K562 (cell line): ENCODE measurements at regions not wholly inside any gene's neighbourhood (a gene's known extent, or its start where the extent isn't known, plus 50 kb on each side); places are given as distances from the start of the nearest gene placed in this dataset.
A peak's percentile ranks its signal among the peaks of the same experiment; 100 is the strongest.

Source experiments
- ATAC-seq: fragments of 200-7000 bp; cut with Tn5 transposase; 3 replicates; pipeline ENCODE4 v1.9.1; 2020; ENCODE audit warnings: moderate library complexity
- BruUV-seq: library from RNA; stranded (reverse); fragments of 400-500 nt; replicated peaks from 2 replicates; lab custom pipeline; 2021; lab: Mats Ljungman, UMichigan
- CTCF ChIA-PET: fragments of 300-600 bp; formaldehyde crosslinking; extraction: SDS; loops from one replicate; lab custom pipeline; 2021; ENCODE audit warnings: low intra/inter-chr PET ratio; lab: Yijun Ruan, JAX
- POLR2A ChIA-PET: fragments of 300-600, 350-650 bp; sonication (Branson Sonifier 250); formaldehyde crosslinking; extraction: SDS; loops from one replicate; lab custom pipeline; 2021; ENCODE audit warnings: antibody characterized with exemption, inconsistent platforms; lab: Yijun Ruan, JAX
- DNase-seq, 4 experiments: peaks; one replicate each; pipeline versions ENCODE4 v3.0.0 to v3.0.0-alpha.2; 2011 to 2018; ENCODE audit warnings: low spot score in 3 of 4, mixed read lengths in 3 of 4; ENCODE audit errors: extremely low read depth in 1 of 4
- FAIRE-seq: peaks from 2 replicates; lab custom pipeline; 2011; peaks lifted over from hg19 to GRCh38; lab: Jason Lieb, UNC
- H2AFZ ChIP-seq: 2 replicates; pipeline ENCODE4 v1.6.0; 2011; ENCODE audit warnings: low read depth, low read length, control low read depth, inconsistent platforms
- H3K27ac ChIP-seq: fragments of 200-600 bp; 3 replicates; pipeline ENCODE4 v1.8.0; 2011; ENCODE audit warnings: low read depth, mild to moderate bottlenecking, control low read depth, inconsistent platforms, low read length, moderate library complexity, mixed read lengths; ENCODE audit errors: extremely low read depth
- H3K27me3 ChIP-seq, 2 experiments: fragments of 300-600 bp in 1 of 2; 2 replicates in 1 of 2; 3 replicates in 1 of 2; pipeline versions ENCODE4 v1.6.0 to v1.8.0; 2011; ENCODE audit warnings: inconsistent platforms in 2 of 2, low read length in 2 of 2, mild to moderate bottlenecking in 1 of 2, mixed read lengths in 1 of 2, moderate library complexity in 1 of 2; ENCODE audit not compliant: control insufficient read depth in 2 of 2, insufficient read depth in 2 of 2
- H3K36me3 ChIP-seq: fragments of 300-600 bp; 3 replicates; pipeline ENCODE4 v1.8.0; 2011; ENCODE audit warnings: mild to moderate bottlenecking, low read length, inconsistent platforms; ENCODE audit not compliant: control insufficient read depth, insufficient read depth
- H3K4me1 ChIP-seq, 2 experiments: fragments of 200-600 bp in 1 of 2; replicated peaks in 1 of 2; 2 replicates in 1 of 2; 3 replicates in 1 of 2; pipeline versions ENCODE4 v1.5.1 to v1.8.0; 2011; ENCODE audit warnings: inconsistent platforms in 2 of 2, low read length in 2 of 2, mild to moderate bottlenecking in 1 of 2, mixed read lengths in 1 of 2, moderate library complexity in 1 of 2; ENCODE audit not compliant: control insufficient read depth in 2 of 2, insufficient read depth in 2 of 2
- H3K4me2 ChIP-seq: 2 replicates; pipeline ENCODE4 v1.6.1; 2011; ENCODE audit warnings: low read length, control low read depth, inconsistent platforms, mixed read lengths; ENCODE audit not compliant: insufficient read depth
- H3K4me3 ChIP-seq: fragments of 200-600 bp; sonication (generic), shearing (Covaris generic); 2 replicates; pipeline ENCODE4 v1.5.1; 2016; ENCODE audit warnings: control low read depth, inconsistent platforms
- H3K79me2 ChIP-seq: fragments of 200-600 bp; 3 replicates; pipeline ENCODE4 v1.8.0; 2011; ENCODE audit warnings: low read length, inconsistent platforms; ENCODE audit not compliant: control insufficient read depth, insufficient read depth
- H3K9ac ChIP-seq, 2 experiments: 2 replicates each; pipeline versions ENCODE4 v1.6.0 to v1.6.1; 2011; ENCODE audit warnings: low read depth in 2 of 2, low read length in 2 of 2, control low read depth in 1 of 2, inconsistent platforms in 1 of 2, mild to moderate bottlenecking in 1 of 2, mixed read lengths in 1 of 2; ENCODE audit not compliant: insufficient read depth in 1 of 2
- H3K9me1 ChIP-seq: one replicate; pipeline ENCODE4 v1.6.0; 2011; ENCODE audit warnings: inconsistent platforms, mild to moderate bottlenecking, low read length, moderate library complexity; ENCODE audit not compliant: control insufficient read depth, insufficient read depth
- H3K9me3 ChIP-seq: replicated peaks from 2 replicates; pipeline ENCODE4 v1.5.1; 2011; ENCODE audit warnings: low read depth, low read length, inconsistent platforms; ENCODE audit not compliant: control insufficient read depth, insufficient read depth
- H4K20me1 ChIP-seq: replicated peaks from 2 replicates; pipeline ENCODE4 v1.6.1; 2011; ENCODE audit warnings: low read length, inconsistent platforms, mixed read lengths; ENCODE audit not compliant: control insufficient read depth, insufficient read depth
- ARID4B ChIP-seq: sonication (generic); formaldehyde crosslinking; IDR thresholded peaks from 2 replicates; pipeline ENCODE4 v1.8.0; 2022; ENCODE audit warnings: mild to moderate bottlenecking, missing genetic modification reagents
- PHTF2 ChIP-seq: fragments of 250-450 bp; sonication (Bioruptor Pico); IDR thresholded peaks from 2 replicates; pipeline ENCODE4 v1.5.0; 2021; ENCODE audit warnings: mild to moderate bottlenecking
- PTRF ChIP-seq: fragments of 450-650 bp; IDR thresholded peaks from 2 replicates; pipeline ENCODE4 v1.6.1; 2016; ENCODE audit warnings: mild to moderate bottlenecking, missing genetic modification characterization, missing compliant biosample characterization
- RBM15 ChIP-seq: fragments of 200-400 bp; formaldehyde crosslinking; IDR thresholded peaks from 2 replicates; pipeline ENCODE4 v1.6.1; 2018; ENCODE audit warnings: mild to moderate bottlenecking, low read length, moderate library complexity; ENCODE audit not compliant: insufficient read depth
- SMARCA4 ChIP-seq: fragments of 450-650 bp; IDR thresholded peaks from 2 replicates; pipeline ENCODE4 v1.6.1; 2016
- ZNF780A ChIP-seq: fragments of 250-450 bp; sonication (Bioruptor Pico); IDR thresholded peaks from 2 replicates; pipeline ENCODE4 v1.5.0; 2021; ENCODE audit warnings: mild to moderate bottlenecking
- WGBS: fragments of 100-300 bp; shearing (Covaris generic); methylation state at CpG from one replicate; pipeline ENCODE4 v1.1.6; 2016; ENCODE audit warnings: low coverage, mixed read lengths; ENCODE audit not compliant: insufficient coverage; ENCODE audit errors: missing lambda C conversion rate; 5-methylcytosine and 5-hydroxymethylcytosine counted together
- in situ Hi-C: fragments of 300-500 bp; cut with MboI; formaldehyde crosslinking; loops from 4 replicates; pipeline ENCODE4 v1.15.0; 2018; ENCODE audit warnings: inconsistent platforms, mixed read lengths
- intact Hi-C: fragments of 100-400 bp; cut with micrococcal nuclease; formaldehyde crosslinking; loops from 2 replicates; pipeline ENCODE4 v1.14.2; 2022
- TF ChIP-seq, protein P1 (sequence below): sonication (generic); formaldehyde crosslinking; IDR thresholded peaks from 2 replicates; pipeline ENCODE4 v1.8.1; 2023; ENCODE audit warnings: mild to moderate bottlenecking, missing genetic modification reagents
- TF ChIP-seq, protein P2 (sequence below): sonication (generic); formaldehyde crosslinking; IDR thresholded peaks from 2 replicates; pipeline ENCODE4 v1.8.0; 2022; ENCODE audit warnings: missing genetic modification reagents, mild to moderate bottlenecking, moderate library complexity, borderline replicate concordance

DNA sequence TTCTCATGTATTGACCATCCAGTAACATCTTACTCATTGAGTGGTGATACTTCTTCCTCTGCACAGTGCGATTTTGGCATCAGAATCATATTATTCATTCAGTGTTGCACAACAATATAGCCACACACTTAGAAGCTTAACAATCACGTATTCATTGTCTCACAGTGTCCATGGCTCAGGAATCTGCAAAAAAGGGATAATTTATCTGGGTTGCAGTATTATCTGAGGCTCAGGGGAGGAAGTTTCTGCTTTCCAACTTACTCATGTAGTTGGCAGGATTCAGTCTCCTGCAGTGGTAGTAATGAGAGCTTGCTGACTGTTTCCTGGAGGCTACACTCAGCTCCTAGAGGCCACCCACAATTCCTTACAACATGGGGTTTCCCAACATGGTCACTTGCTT, 803.6 kb downstream of the SORCS1 start (continued):
- TF ChIP-seq ARID4B (CRISPR knock-in tag) (no peak), SMARCA4 (no peak), RBM15 (no peak), PTRF (no peak)
- TF ChIP-seq, protein P1, sequence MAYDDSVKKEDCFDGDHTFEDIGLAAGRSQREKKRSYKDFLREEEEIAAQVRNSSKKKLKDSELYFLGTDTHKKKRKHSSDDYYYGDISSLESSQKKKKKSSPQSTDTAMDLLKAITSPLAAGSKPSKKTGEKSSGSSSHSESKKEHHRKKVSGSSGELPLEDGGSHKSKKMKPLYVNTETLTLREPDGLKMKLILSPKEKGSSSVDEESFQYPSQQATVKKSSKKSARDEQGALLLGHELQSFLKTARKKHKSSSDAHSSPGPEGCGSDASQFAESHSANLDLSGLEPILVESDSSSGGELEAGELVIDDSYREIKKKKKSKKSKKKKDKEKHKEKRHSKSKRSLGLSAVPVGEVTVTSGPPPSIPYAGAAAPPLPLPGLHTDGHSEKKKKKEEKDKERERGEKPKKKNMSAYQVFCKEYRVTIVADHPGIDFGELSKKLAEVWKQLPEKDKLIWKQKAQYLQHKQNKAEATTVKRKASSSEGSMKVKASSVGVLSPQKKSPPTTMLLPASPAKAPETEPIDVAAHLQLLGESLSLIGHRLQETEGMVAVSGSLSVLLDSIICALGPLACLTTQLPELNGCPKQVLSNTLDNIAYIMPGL (CRISPR knock-in tag), result no peak

- no TSS peak for BruUV-seq
- Histone ChIP-seq H3K27me3 (no peaks in the 10 kb centered on the region), H3K27ac (no peak overlapping the region), H3K79me2 (no peaks in the 10 kb centered on the region), H3K36me3 (no peaks in the 10 kb centered on the region), H3K9me1 (no peaks in the 10 kb centered on the region), H3K9me3 (no peaks in the 10 kb centered on the region), H4K20me1 (no peaks in the 10 kb centered on the region), H3K9ac (no peak overlapping the region), H3K4me1 (no peaks in the 10 kb centered on the region), H3K4me2 (no peak overlapping the region), H3K4me3 (no peak overlapping the region), H2AFZ (no peak overlapping the region)
- TF ChIP-seq, protein P2, sequence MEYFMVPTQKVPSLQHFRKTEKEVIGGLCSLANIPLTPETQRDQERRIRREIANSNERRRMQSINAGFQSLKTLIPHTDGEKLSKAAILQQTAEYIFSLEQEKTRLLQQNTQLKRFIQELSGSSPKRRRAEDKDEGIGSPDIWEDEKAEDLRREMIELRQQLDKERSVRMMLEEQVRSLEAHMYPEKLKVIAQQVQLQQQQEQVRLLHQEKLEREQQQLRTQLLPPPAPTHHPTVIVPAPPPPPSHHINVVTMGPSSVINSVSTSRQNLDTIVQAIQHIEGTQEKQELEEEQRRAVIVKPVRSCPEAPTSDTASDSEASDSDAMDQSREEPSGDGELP (CRISPR knock-in tag), result no peak
- TF ChIP-seq PHTF2 (CRISPR knock-in tag), result no peak
- no peak for TF ChIP-seq ZNF780A (CRISPR knock-in tag)
- WGBS, result 0% methylated on average over 1 of the region's 2 CpGs
- FAIRE-seq, result no peak
- in situ Hi-C loops (no loop called here), intact Hi-C loops (no loop called here)
- DNase-seq, result peak in 1 of 4 experiments; percentile 0
- ChIA-PET POLR2A (no interaction called here), CTCF (no interaction called here)
- ATAC-seq, result no peak
Observed at GRCh38 chr10:106355450-106355849, 809.1 kb downstream of the SORCS1 start.
